Activated B cell treated with CpG ODN at 0.5 μM for 24 hours (primary cell): ENCODE measurements at regions not wholly inside any gene's neighbourhood (a gene's known extent, or its start where the extent isn't known, plus 50 kb on each side); places are given as distances from the start of the nearest gene placed in this dataset.

Experiments used
- ATAC-seq: fragments of 200-7000 bp; cut with Tn5 transposase; one replicate; pipeline ENCODE4 v1.10.0; 2021; ENCODE audit warnings: low read depth, mild to moderate bottlenecking, moderate library complexity
- CTCF ChIA-PET: fragments of 350-600 bp; sonication (Branson Sonifier 250); formaldehyde crosslinking; loops from one replicate; lab custom pipeline; 2021; ENCODE audit warnings: antibody characterized with exemption; lab: Charles Lee
- POLR2A ChIA-PET: fragments of 350-600 bp; sonication (Branson Sonifier 250); formaldehyde crosslinking; loops from one replicate; lab custom pipeline; 2021; ENCODE audit warnings: antibody characterized with exemption; lab: Charles Lee
- DNase-seq: peaks from one replicate; pipeline ENCODE4 v3.0.0; 2022
- H3K27ac Mint-ChIP-seq: one replicate; pipeline ENCODE4 v1.8.0; 2020; ENCODE audit warnings: mixed read lengths
- H3K27me3 Mint-ChIP-seq: one replicate; pipeline ENCODE4 v1.8.0; 2021; ENCODE audit warnings: mixed read lengths
- H3K36me3 Mint-ChIP-seq: one replicate; pipeline ENCODE4 v1.8.0; 2021; ENCODE audit warnings: low read depth, mixed read lengths
- H3K4me1 Mint-ChIP-seq: one replicate; pipeline ENCODE4 v1.8.0; 2021; ENCODE audit warnings: mixed read lengths
- H3K4me3 Mint-ChIP-seq: one replicate; pipeline ENCODE4 v1.8.0; 2020; ENCODE audit warnings: mild to moderate bottlenecking, mixed read lengths
- H3K9me3 Mint-ChIP-seq: one replicate; pipeline ENCODE4 v1.8.0; 2020; ENCODE audit warnings: mixed read lengths
- intact Hi-C: fragments of 100-400 bp; cut with micrococcal nuclease; formaldehyde crosslinking; loops from one replicate; pipeline ENCODE4 v1.15.1; 2024
- TF ChIP-seq, protein P1 (sequence below): fragments of 200-600 bp; IDR thresholded peaks from one replicate; pipeline ENCODE4 v1.8.0; 2022; ENCODE audit warnings: antibody characterized with exemption, mild to moderate bottlenecking

DNA sequence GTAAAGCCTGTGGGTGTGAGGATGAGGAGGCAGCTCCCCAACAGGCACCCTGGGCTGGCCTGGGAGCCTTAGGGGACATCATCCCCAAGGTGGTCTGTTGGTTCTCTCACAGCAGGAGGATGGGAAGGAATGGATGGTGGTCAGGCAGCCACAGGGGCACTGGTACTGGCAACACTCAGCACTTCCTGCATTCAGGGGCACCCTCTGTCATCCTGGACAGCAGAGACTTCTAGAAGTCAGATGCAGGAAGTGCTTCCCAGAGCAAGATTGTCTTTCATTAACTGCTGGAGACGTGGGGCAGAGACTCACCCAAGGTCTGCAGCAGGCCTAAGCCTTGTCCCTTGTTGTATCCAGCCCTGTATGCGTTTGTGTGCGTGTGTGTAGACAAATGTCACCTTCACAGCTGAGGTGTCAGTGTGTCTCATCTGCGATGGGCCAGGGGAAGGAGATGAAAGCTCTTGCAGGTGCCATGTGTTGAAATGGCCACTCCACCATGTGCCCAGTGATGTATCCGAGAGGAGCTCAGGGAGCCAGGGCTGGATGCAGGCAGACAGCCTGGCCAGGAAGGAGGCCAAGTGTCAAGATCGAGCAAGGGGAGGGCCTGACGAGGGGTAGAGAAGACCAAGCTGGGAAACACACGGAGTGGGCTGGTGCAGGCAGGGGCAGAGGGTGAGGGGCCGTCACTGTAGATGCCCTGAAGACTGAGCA, 85.1 kb downstream of the PITPNM2 start:
- Mint-ChIP-seq H3K27ac (no peak overlapping the region), H3K27me3 (no peaks in the 10 kb centered on the region), H3K4me1 (peaks cover 48% of the 10 kb centered on the region), H3K4me3 (no peak overlapping the region), H3K36me3 (no peaks in the 10 kb centered on the region), H3K9me3 (no peaks in the 10 kb centered on the region)
- ChIA-PET POLR2A (interaction anchor here (0.7 to 1.4 kb wide), 2 partner anchors 23 kb away, joined by 4 read pairs; no protein-coding TSS in a partner anchor), CTCF (no interaction called here)
- TF ChIP-seq, protein P1, sequence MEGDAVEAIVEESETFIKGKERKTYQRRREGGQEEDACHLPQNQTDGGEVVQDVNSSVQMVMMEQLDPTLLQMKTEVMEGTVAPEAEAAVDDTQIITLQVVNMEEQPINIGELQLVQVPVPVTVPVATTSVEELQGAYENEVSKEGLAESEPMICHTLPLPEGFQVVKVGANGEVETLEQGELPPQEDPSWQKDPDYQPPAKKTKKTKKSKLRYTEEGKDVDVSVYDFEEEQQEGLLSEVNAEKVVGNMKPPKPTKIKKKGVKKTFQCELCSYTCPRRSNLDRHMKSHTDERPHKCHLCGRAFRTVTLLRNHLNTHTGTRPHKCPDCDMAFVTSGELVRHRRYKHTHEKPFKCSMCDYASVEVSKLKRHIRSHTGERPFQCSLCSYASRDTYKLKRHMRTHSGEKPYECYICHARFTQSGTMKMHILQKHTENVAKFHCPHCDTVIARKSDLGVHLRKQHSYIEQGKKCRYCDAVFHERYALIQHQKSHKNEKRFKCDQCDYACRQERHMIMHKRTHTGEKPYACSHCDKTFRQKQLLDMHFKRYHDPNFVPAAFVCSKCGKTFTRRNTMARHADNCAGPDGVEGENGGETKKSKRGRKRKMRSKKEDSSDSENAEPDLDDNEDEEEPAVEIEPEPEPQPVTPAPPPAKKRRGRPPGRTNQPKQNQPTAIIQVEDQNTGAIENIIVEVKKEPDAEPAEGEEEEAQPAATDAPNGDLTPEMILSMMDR: no peak
- DNase-seq (no peak), ATAC-seq (no peak)
- intact Hi-C loops: no loop called here

DNA sequence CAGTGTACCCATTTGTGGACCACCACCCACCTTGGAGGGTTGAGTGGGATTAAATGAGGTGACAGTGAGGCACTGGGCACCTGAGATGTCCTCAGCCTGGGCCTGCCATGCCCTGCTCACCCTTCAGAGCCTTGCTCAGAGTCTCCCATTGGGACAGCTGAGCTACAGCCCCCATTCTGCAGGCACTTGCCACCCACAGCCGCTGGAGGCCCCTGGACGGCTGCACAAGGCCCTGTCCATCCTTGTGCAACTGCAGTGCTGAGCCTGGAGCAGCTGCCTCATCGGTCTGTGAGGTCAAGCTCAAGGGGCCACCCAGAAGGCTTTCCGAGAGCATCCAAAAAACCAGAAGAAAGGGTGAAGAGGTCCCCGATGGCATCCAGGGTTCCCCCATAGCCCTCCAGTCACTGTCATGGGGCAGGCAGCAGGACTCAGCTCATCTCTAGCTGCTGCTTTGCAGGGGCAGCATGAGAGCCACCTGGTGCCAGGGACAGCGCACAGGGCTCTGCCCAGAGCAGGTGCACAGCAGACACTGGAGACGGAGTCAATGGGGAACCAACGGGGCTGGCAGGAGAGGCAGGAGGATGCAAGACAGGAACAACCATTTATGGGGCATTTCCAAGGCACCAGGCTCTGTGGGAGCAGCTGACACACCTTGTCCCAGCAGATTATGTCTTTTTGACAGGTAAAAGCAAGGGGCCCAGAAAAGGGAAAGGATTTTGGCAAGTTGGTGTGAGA, 84.6 kb downstream of the ARL6IP4 start:
- no peaks in the 10 kb centered on the region for H3K27me3 Mint-ChIP-seq
- ChIA-PET CTCF (no interaction called here), POLR2A (interaction anchor here (0.7 to 1.4 kb wide), 2 partner anchors 22 to 24 kb away, joined by 4 read pairs; no protein-coding TSS in a partner anchor)
- H3K4me3 Mint-ChIP-seq: no peak overlapping the region
- ATAC-seq (no peak), DNase-seq (no peak)
- intact Hi-C loops: no loop called here
- TF ChIP-seq, protein P1: no peak
- H3K4me1 Mint-ChIP-seq: peaks cover 49% of the 10 kb centered on the region
- no peak overlapping the region for H3K27ac Mint-ChIP-seq
- H3K9me3 Mint-ChIP-seq: no peaks in the 10 kb centered on the region
- H3K36me3 Mint-ChIP-seq: no peaks in the 10 kb centered on the region

DNA sequence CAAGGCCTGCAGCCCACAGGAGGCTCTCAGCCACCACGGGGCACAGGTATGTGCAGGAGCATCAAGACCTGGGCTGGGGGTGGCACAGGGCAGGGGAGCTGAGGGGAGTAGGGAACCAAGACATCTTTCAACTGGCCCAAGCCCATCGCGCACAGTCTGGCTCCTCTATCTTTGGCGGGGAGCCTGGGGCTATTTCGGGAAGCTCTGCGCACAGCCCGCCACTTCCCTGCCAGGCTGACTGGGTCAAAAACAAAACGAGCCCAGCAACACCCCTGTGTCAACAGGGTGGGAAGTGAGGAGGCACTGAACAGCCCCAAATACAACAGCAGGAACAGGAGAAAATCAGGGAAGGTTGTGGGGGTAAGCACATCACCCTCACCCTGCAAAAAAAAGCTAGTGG, 83.9 kb downstream of the ARL6IP4 start:
- no peak for ATAC-seq
- ChIA-PET CTCF (interaction anchor here (1.6 kb wide), 1 partner anchor 21 kb away, joined by 4 read pairs; no protein-coding TSS in a partner anchor), POLR2A (no interaction called here)
- intact Hi-C loops: no loop called here
- TF ChIP-seq, protein P1: no peak
- H3K27ac Mint-ChIP-seq: no peak overlapping the region
- no peak overlapping the region for H3K4me3 Mint-ChIP-seq
- no peaks in the 10 kb centered on the region for H3K27me3 Mint-ChIP-seq
- DNase-seq: no peak
- no peaks in the 10 kb centered on the region for H3K9me3 Mint-ChIP-seq
- H3K36me3 Mint-ChIP-seq: no peaks in the 10 kb centered on the region
- peaks cover 53% of the 10 kb centered on the region for H3K4me1 Mint-ChIP-seq

DNA sequence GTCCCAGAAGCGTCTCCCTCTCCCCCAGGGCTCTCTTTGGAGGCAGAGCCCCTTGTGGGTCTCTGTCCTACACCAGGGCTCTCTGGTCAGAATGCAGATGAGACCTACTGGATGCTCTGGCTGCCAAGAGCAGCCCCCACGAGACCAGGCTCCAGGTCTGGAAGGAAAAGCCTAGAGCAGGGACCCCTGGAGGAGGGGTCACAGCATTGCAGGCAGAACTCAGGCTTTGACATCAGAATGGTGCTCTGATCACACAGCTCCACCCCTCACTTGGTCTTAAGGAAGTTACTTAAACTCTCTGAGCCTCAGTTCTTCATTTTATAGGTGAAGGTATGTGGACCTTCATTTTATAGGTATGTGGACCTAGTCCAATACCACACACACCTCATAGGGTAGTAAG, 83.1 kb downstream of the ARL6IP4 start:
- TF ChIP-seq, protein P1: no peak
- Mint-ChIP-seq H3K4me3 (no peak overlapping the region), H3K27me3 (no peaks in the 10 kb centered on the region), H3K36me3 (no peaks in the 10 kb centered on the region), H3K27ac (peak overlapping the region; percentile 18), H3K4me1 (peaks cover 57% of the 10 kb centered on the region), H3K9me3 (no peaks in the 10 kb centered on the region)
- ChIA-PET POLR2A (interaction anchor here (0.8 to 1.2 kb wide), 4 partner anchors 13 to 169 kb away, joined by 3 to 5 read pairs (median 4); partner anchors contain the start of genes MPHOSPH9 and MTRFR), CTCF (interaction anchor here (1.6 kb wide), 1 partner anchor 20 kb away, joined by 4 read pairs; no protein-coding TSS in a partner anchor)
- ATAC-seq (peak; percentile 74), DNase-seq (no peak)
- intact Hi-C loops: no loop called here
